GM12878 (cell line): ENCODE measurements at regions not wholly inside any gene's neighbourhood (a gene's known extent, or its start where the extent isn't known, plus 50 kb on each side); places are given as distances from the start of the nearest gene placed in this dataset.

Experiments used
- ATF7 ChIP-seq: fragments of 450-650 bp; IDR thresholded peaks from 2 replicates; pipeline ENCODE4 v1.6.1; 2016; ENCODE audit warnings: low read depth, mild to moderate bottlenecking
- BCL11A ChIP-seq: IDR thresholded peaks from 2 replicates; pipeline ENCODE4 v1.6.1; 2011; ENCODE audit warnings: low read depth, low read length
- CBFB ChIP-seq: IDR thresholded peaks from 2 replicates; pipeline ENCODE4 v1.6.1; 2016; ENCODE audit warnings: antibody characterized with exemption, low read depth
- CREB1 ChIP-seq: IDR thresholded peaks from 2 replicates; pipeline ENCODE4 v1.6.1; 2012; ENCODE audit warnings: low read depth, mild to moderate bottlenecking, inconsistent platforms
- CREM ChIP-seq: IDR thresholded peaks from 2 replicates; pipeline ENCODE4 v1.6.1; 2014; ENCODE audit warnings: antibody characterized with exemption, low read depth
- GABPA ChIP-seq: IDR thresholded peaks from 2 replicates; pipeline ENCODE4 v1.6.1; 2014; ENCODE audit warnings: antibody characterized with exemption, low read depth, mild to moderate bottlenecking, inconsistent platforms
- GATAD2B ChIP-seq: fragments of 450-650 bp; conservative IDR thresholded peaks from 2 replicates; pipeline ENCODE4 v1.6.1; 2017; ENCODE audit warnings: low read depth, mild to moderate bottlenecking, moderate library complexity
- HDAC6 ChIP-seq: fragments of 200-600 bp; sonication (generic); IDR thresholded peaks from one replicate; pipeline ENCODE4 v1.8.0; 2017; ENCODE audit warnings: antibody characterized with exemption; ENCODE audit not compliant: unreplicated experiment
- KDM1A ChIP-seq: fragments of 200-600 bp; sonication (generic); IDR thresholded peaks from 2 replicates; pipeline ENCODE4 v1.6.1; 2016; ENCODE audit warnings: borderline replicate concordance
- MLLT1 ChIP-seq: fragments of 450-650 bp; IDR thresholded peaks from 2 replicates; pipeline ENCODE4 v1.6.1; 2016; ENCODE audit warnings: mild to moderate bottlenecking
- MYB ChIP-seq: fragments of 150-350 bp; IDR thresholded peaks from 2 replicates; pipeline ENCODE4 v1.6.1; 2014; ENCODE audit warnings: mild to moderate bottlenecking, low read depth, low read length, borderline replicate concordance
- POU2F2 ChIP-seq: IDR thresholded peaks from 3 replicates; pipeline ENCODE4 v1.6.1; 2011; ENCODE audit warnings: low read depth, mild to moderate bottlenecking, low read length, borderline replicate concordance
- PRDM15 ChIP-seq: fragments of 450-650 bp; formaldehyde crosslinking; IDR thresholded peaks from 2 replicates; pipeline ENCODE4 v1.4.0; 2020; ENCODE audit warnings: mild to moderate bottlenecking, moderate library complexity
- TBL1XR1 ChIP-seq: IDR thresholded peaks from 2 replicates; pipeline ENCODE4 v1.6.1; 2012; ENCODE audit warnings: low read depth, low read length, improper control_type of control experiment
- TCF12 ChIP-seq: IDR thresholded peaks from 2 replicates; pipeline ENCODE4 v1.6.1; 2011; ENCODE audit warnings: low read depth, mild to moderate bottlenecking, low read length
- ZNF217 ChIP-seq: fragments of 450-650 bp; IDR thresholded peaks from 2 replicates; pipeline ENCODE4 v1.6.1; 2017; ENCODE audit warnings: antibody characterized with exemption, mild to moderate bottlenecking
- ZNF24 ChIP-seq: fragments of 450-650 bp; IDR thresholded peaks from 2 replicates; pipeline ENCODE4 v1.6.1; 2017; ENCODE audit warnings: antibody characterized with exemption, mild to moderate bottlenecking
- ZZZ3 ChIP-seq: IDR thresholded peaks from 2 replicates; pipeline ENCODE4 v1.6.1; 2011; ENCODE audit warnings: low read depth; ENCODE audit not compliant: control insufficient read depth, insufficient read length
- TF ChIP-seq, protein P1 (sequence below): IDR thresholded peaks from 2 replicates; pipeline ENCODE4 v1.6.1; 2011; ENCODE audit warnings: mild to moderate bottlenecking, low read depth, low read length, moderate library complexity; ENCODE audit not compliant: insufficient replicate concordance
- TF ChIP-seq, protein P2 (sequence below): fragments of 450-650 bp; IDR thresholded peaks from 2 replicates; pipeline ENCODE4 v1.6.1; 2017; ENCODE audit warnings: low read depth, mild to moderate bottlenecking, moderate library complexity
- TF ChIP-seq, protein P3 (sequence below): IDR thresholded peaks from 2 replicates; pipeline ENCODE4 v1.6.1; 2012; ENCODE audit warnings: mild to moderate bottlenecking, low read depth, low read length

DNA sequence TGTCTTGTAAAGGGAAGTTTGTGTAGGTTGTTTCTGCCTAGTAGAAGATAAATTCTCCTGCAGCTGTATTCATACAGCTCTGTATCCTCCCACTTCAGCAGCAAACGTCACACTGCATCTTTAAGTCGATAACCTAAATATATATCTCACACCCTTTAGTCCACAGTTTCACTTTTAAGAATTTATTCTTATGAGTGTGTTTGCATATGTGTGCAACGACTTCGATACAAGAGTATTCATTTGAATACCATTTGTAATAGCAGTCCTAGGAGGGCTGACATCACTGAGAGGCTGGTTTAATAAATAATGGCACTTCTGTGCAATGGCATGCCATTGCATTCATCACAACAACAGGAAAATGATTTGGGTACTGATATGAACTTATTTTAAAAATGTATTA, 63.8 kb upstream of the MSH6 start (continued):
- TF ChIP-seq, protein P1, sequence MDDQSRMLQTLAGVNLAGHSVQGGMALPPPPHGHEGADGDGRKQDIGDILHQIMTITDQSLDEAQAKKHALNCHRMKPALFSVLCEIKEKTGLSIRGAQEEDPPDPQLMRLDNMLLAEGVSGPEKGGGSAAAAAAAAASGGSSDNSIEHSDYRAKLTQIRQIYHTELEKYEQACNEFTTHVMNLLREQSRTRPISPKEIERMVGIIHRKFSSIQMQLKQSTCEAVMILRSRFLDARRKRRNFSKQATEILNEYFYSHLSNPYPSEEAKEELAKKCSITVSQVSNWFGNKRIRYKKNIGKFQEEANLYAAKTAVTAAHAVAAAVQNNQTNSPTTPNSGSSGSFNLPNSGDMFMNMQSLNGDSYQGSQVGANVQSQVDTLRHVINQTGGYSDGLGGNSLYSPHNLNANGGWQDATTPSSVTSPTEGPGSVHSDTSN = no peak
- TF ChIP-seq, protein P2, sequence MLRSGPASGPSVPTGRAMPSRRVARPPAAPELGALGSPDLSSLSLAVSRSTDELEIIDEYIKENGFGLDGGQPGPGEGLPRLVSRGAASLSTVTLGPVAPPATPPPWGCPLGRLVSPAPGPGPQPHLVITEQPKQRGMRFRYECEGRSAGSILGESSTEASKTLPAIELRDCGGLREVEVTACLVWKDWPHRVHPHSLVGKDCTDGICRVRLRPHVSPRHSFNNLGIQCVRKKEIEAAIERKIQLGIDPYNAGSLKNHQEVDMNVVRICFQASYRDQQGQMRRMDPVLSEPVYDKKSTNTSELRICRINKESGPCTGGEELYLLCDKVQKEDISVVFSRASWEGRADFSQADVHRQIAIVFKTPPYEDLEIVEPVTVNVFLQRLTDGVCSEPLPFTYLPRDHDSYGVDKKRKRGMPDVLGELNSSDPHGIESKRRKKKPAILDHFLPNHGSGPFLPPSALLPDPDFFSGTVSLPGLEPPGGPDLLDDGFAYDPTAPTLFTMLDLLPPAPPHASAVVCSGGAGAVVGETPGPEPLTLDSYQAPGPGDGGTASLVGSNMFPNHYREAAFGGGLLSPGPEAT = no peak
- TF ChIP-seq MLLT1 (no peak), ATF7 (peak; percentile 61), CREB1 (peak; percentile 63), BCL11A (peak; percentile 57; the same call in 1 of the 2 replicates), TCF12 (0 out of 2 replicates have a peak, but pooled peaks have one; percentile 32), HDAC6 (no peak), CBFB (no peak), ZZZ3 (no peak), KDM1A (no peak), POU2F2 (peak; percentile 38; the same call in 1 of the 3 replicates), PRDM15 (no peak), GABPA (0 out of 2 replicates have a peak, but pooled peaks have one; percentile 18), ZNF217 (peak; percentile 61; the same call in 1 of the 2 replicates), ZNF24 (no peak), MYB (no peak), CREM (peak; percentile 81; the same call in 1 of the 2 replicates), GATAD2B (no peak; the same call in 1 of the 2 replicates), TBL1XR1 (no peak)
- TF ChIP-seq, protein P3, sequence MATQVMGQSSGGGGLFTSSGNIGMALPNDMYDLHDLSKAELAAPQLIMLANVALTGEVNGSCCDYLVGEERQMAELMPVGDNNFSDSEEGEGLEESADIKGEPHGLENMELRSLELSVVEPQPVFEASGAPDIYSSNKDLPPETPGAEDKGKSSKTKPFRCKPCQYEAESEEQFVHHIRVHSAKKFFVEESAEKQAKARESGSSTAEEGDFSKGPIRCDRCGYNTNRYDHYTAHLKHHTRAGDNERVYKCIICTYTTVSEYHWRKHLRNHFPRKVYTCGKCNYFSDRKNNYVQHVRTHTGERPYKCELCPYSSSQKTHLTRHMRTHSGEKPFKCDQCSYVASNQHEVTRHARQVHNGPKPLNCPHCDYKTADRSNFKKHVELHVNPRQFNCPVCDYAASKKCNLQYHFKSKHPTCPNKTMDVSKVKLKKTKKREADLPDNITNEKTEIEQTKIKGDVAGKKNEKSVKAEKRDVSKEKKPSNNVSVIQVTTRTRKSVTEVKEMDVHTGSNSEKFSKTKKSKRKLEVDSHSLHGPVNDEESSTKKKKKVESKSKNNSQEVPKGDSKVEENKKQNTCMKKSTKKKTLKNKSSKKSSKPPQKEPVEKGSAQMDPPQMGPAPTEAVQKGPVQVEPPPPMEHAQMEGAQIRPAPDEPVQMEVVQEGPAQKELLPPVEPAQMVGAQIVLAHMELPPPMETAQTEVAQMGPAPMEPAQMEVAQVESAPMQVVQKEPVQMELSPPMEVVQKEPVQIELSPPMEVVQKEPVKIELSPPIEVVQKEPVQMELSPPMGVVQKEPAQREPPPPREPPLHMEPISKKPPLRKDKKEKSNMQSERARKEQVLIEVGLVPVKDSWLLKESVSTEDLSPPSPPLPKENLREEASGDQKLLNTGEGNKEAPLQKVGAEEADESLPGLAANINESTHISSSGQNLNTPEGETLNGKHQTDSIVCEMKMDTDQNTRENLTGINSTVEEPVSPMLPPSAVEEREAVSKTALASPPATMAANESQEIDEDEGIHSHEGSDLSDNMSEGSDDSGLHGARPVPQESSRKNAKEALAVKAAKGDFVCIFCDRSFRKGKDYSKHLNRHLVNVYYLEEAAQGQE = no peak
